HepG2 (cell line): ENCODE measurements at regions not wholly inside any gene's neighbourhood (a gene's known extent, or its start where the extent isn't known, plus 50 kb on each side); places are given as distances from the start of the nearest gene placed in this dataset.

Source experiments
- ATAC-seq: fragments of 200-7000 bp; cut with Tn5 transposase; 3 replicates; pipeline ENCODE4 v1.9.1; 2020; ENCODE audit warnings: mild to moderate bottlenecking, moderate library complexity
- BruUV-seq: library from RNA; stranded (reverse); fragments of 400-500 nt; replicated peaks from 2 replicates; lab custom pipeline; 2021; lab: Mats Ljungman, UMichigan
- CTCF ChIA-PET: fragments of 300-600 bp; formaldehyde crosslinking; extraction: SDS; loops from one replicate; lab custom pipeline; 2021; ENCODE audit warnings: low total read pairs, inconsistent platforms, low intra/inter-chr PET ratio; lab: Yijun Ruan, JAX
- POLR2A ChIA-PET: fragments of 350-600 bp; sonication (Branson Sonifier 250); formaldehyde crosslinking; loops from one replicate; lab custom pipeline; 2020; ENCODE audit warnings: antibody characterized with exemption, inconsistent platforms; lab: Yijun Ruan, JAX
- DNase-seq: peaks from one replicate; pipeline ENCODE4 v3.0.0-alpha.2; 2015; ENCODE audit warnings: low spot score
- FAIRE-seq: peaks from 3 replicates; lab custom pipeline; 2011; peaks lifted over from hg19 to GRCh38; lab: Jason Lieb, UNC
- H2AFZ ChIP-seq: one replicate; pipeline ENCODE4 v1.6.1; 2011; ENCODE audit warnings: low read length, inconsistent platforms
- H3K27ac ChIP-seq: fragments of 300-600 bp; 3 replicates; pipeline ENCODE4 v1.8.0; 2011; ENCODE audit warnings: mixed run types, mild to moderate bottlenecking, mixed read lengths, low read length, inconsistent platforms; ENCODE audit not compliant: insufficient read depth; ENCODE audit errors: extremely low read length
- H3K27me3 ChIP-seq, 2 experiments: fragments of 200-600 bp in 1 of 2; 2 replicates in 1 of 2; 3 replicates in 1 of 2; pipeline versions ENCODE4 v1.6.0 to v1.8.0; 2011; ENCODE audit warnings: low read length in 2 of 2, mild to moderate bottlenecking in 2 of 2, moderate library complexity in 2 of 2, inconsistent platforms in 1 of 2; ENCODE audit not compliant: insufficient read depth in 2 of 2, control insufficient read depth in 1 of 2
- H3K36me3 ChIP-seq, 2 experiments: fragments of 200-600 bp in 1 of 2; replicated peaks in 1 of 2; 2 replicates in 1 of 2; 3 replicates in 1 of 2; pipeline versions ENCODE4 v1.5.1 to v1.8.0; 2011; ENCODE audit warnings: low read length in 2 of 2, inconsistent platforms in 1 of 2; ENCODE audit not compliant: insufficient read depth in 2 of 2, control insufficient read depth in 1 of 2
- H3K4me1 ChIP-seq: 2 replicates; pipeline ENCODE4 v1.5.1; 2012; ENCODE audit warnings: low read length, inconsistent platforms; ENCODE audit not compliant: insufficient read depth
- H3K4me2 ChIP-seq: 2 replicates; pipeline ENCODE4 v1.6.0; 2011; ENCODE audit warnings: low read depth, low read length, inconsistent platforms
- H3K4me3 ChIP-seq, 3 experiments: fragments of 200-600 bp in 1 of 3; sonication (generic), shearing (Covaris generic) in 1 of 3; replicated peaks in 1 of 3; 2 replicates each; pipeline ENCODE4 v1.5.1; 2011 to 2016; ENCODE audit warnings: low read length in 3 of 3, inconsistent platforms in 2 of 3, low read depth in 2 of 3, mild to moderate bottlenecking in 2 of 3, control low read depth in 1 of 3, mixed read lengths in 1 of 3; ENCODE audit not compliant: insufficient read depth in 1 of 3
- H3K79me2 ChIP-seq: one replicate; pipeline ENCODE4 v1.6.1; 2011; ENCODE audit warnings: low read length, inconsistent platforms; ENCODE audit not compliant: insufficient read depth
- H3K9ac ChIP-seq: 2 replicates; pipeline ENCODE4 v1.6.0; 2011; ENCODE audit warnings: mild to moderate bottlenecking, low read depth, low read length, inconsistent platforms; ENCODE audit not compliant: insufficient read depth
- H3K9me3 ChIP-seq: 2 replicates; pipeline ENCODE4 v1.5.1; 2012; ENCODE audit warnings: mild to moderate bottlenecking, low read length
- H4K20me1 ChIP-seq: 2 replicates; pipeline ENCODE4 v1.6.0; 2011; ENCODE audit warnings: inconsistent platforms, mild to moderate bottlenecking, low read length, moderate library complexity; ENCODE audit not compliant: insufficient read depth
- ARHGAP35 ChIP-seq: sonication (generic); formaldehyde crosslinking; IDR thresholded peaks from 2 replicates; pipeline ENCODE4 v1.9.0; 2022; ENCODE audit warnings: mild to moderate bottlenecking, inconsistent platforms, moderate library complexity, missing genetic modification reagents, borderline replicate concordance
- KLF12 ChIP-seq: sonication (generic); formaldehyde crosslinking; IDR thresholded peaks from 2 replicates; pipeline ENCODE4 v1.4.0; 2020; ENCODE audit warnings: missing genetic modification reagents, borderline replicate concordance
- LCORL ChIP-seq, 2 experiments: fragments of 450-650 bp in 1 of 2; sonication (generic) in 1 of 2; formaldehyde crosslinking in 1 of 2; IDR thresholded peaks; 2 replicates each; pipeline versions ENCODE4 v1.5.0 to v1.6.1; 2017 to 2020; ENCODE audit warnings: antibody characterized with exemption in 1 of 2, missing genetic modification reagents in 1 of 2
- MXD1 ChIP-seq: sonication (generic); formaldehyde crosslinking; IDR thresholded peaks from 2 replicates; pipeline ENCODE4 v1.4.0; 2020; ENCODE audit warnings: mild to moderate bottlenecking, missing genetic modification reagents
- POLR2G ChIP-seq: fragments of 200-400 bp; formaldehyde crosslinking; IDR thresholded peaks from 2 replicates; pipeline ENCODE4 v1.6.1; 2018; ENCODE audit warnings: mild to moderate bottlenecking, low read depth, low read length, moderate library complexity
- RFXAP ChIP-seq: sonication (generic); formaldehyde crosslinking; IDR thresholded peaks from 2 replicates; pipeline ENCODE4 v1.4.0; 2020; ENCODE audit warnings: missing genetic modification reagents, borderline replicate concordance
- RXRB ChIP-seq: IDR thresholded peaks from 2 replicates; pipeline ENCODE4 v1.6.1; 2016; ENCODE audit warnings: borderline replicate concordance, missing genetic modification reagents, missing compliant biosample characterization
- TBX3 ChIP-seq: fragments of 450-650 bp; IDR thresholded peaks from 2 replicates; pipeline ENCODE4 v1.6.1; 2017; ENCODE audit warnings: antibody characterized with exemption, mild to moderate bottlenecking, inconsistent platforms, borderline replicate concordance
- ZNF33A ChIP-seq: sonication (generic); formaldehyde crosslinking; IDR thresholded peaks from 2 replicates; pipeline ENCODE4 v1.5.1; 2020; ENCODE audit warnings: missing genetic modification reagents, mild to moderate bottlenecking, moderate library complexity, borderline replicate concordance
- ZNF746 ChIP-seq: sonication (generic); formaldehyde crosslinking; IDR thresholded peaks from 2 replicates; pipeline ENCODE4 v1.8.0; 2022; ENCODE audit warnings: mild to moderate bottlenecking, missing genetic modification reagents
- WGBS: methylation state at CpG from one replicate; pipeline ENCODE4 v1.1.6; 2017; ENCODE audit warnings: low lambda C conversion rate; 5-methylcytosine and 5-hydroxymethylcytosine counted together
- in situ Hi-C: cut with HindIII; loops from 2 replicates; pipeline ENCODE4 v1.10.0; 2017; ENCODE audit warnings: low pct_unique_long_range_greater_than_20kb; ENCODE audit not compliant: extremely low pct_ligation_motif_present
- intact Hi-C: fragments of 100-400 bp; cut with micrococcal nuclease; formaldehyde crosslinking; loops from one replicate; pipeline ENCODE4 v1.10.0; 2022; ENCODE audit not compliant: unreplicated experiment

GRCh38 chr15:72838311-72838731 is 54.8 kb upstream of the ADPGK start:
- H3K9ac ChIP-seq: no peak overlapping the region
- no peak for DNase-seq
- H2AFZ ChIP-seq: no peak overlapping the region
- ChIA-PET CTCF (no interaction called here), POLR2A (no interaction called here)
- no peaks in the 10 kb centered on the region for H3K36me3 ChIP-seq
- BruUV-seq: no TSS peak
- no peak for ATAC-seq
- no peaks in the 10 kb centered on the region for H3K4me1 ChIP-seq
- WGBS: 22% methylated on average over 5 of the region's 5 CpGs
- H4K20me1 ChIP-seq: no peaks in the 10 kb centered on the region
- no peaks in the 10 kb centered on the region for H3K27me3 ChIP-seq
- H3K4me2 ChIP-seq: no peak overlapping the region
- H3K4me3 ChIP-seq: no peak overlapping the region
- no peaks in the 10 kb centered on the region for H3K9me3 ChIP-seq
- no peak for FAIRE-seq
- no peak overlapping the region for H3K27ac ChIP-seq
- no peaks in the 10 kb centered on the region for H3K79me2 ChIP-seq
- no peak for TF ChIP-seq ZNF33A (CRISPR knock-in tag)
- TF ChIP-seq ARHGAP35 (CRISPR knock-in tag): no peak
- no peak for TF ChIP-seq ZNF746 (CRISPR knock-in tag)
- TF ChIP-seq MXD1 (CRISPR knock-in tag): no peak
- no peak for TF ChIP-seq KLF12 (CRISPR knock-in tag)
- TF ChIP-seq LCORL (IDR thresholded peaks at IDR 0.05): no peak
- no peak for TF ChIP-seq LCORL (CRISPR knock-in tag; IDR thresholded peaks at IDR 0.05)
- no peak for TF ChIP-seq POLR2G
- no peak for TF ChIP-seq TBX3
- TF ChIP-seq RFXAP (CRISPR knock-in tag): no peak
- no peak for TF ChIP-seq RXRB (CRISPR knock-in tag)
- in situ Hi-C loops: no loop called here
- intact Hi-C loops: no loop called here
